ENCODE measurements at regions not wholly inside any gene's neighbourhood (a gene's known extent, or its start where the extent isn't known, plus 50 kb on each side); places are given as distances from the start of the nearest gene placed in this dataset.

- in situ Hi-C loops (cut with MboI; ENCODE audit: low sequenced_read_pairs): no loop called here
Measured at GRCh38 chr11:87972133-87972532, 203.1 kb downstream of the RAB38 start.

- in situ Hi-C loops (cut with MboI; ENCODE audit: low sequenced_read_pairs): no loop called here
Measured at GRCh38 chr11:87971354-87971753, 203.9 kb downstream of the RAB38 start.

GRCh38 chr11:87970762-87971161 lies 204.5 kb downstream of the RAB38 start:
- in situ Hi-C loops (cut with MboI; ENCODE audit: low sequenced_read_pairs): no loop called here

GRCh38 chr11:87967459-87967858 lies 207.8 kb downstream of the RAB38 start:
- in situ Hi-C loops (cut with MboI; ENCODE audit: low sequenced_read_pairs): no loop called here

GRCh38 chr11:87966694-87967093 lies 208.5 kb downstream of the RAB38 start:
- in situ Hi-C loops (cut with MboI; ENCODE audit: low sequenced_read_pairs): no loop called here

GRCh38 chr11:87966216-87966615 lies 209.0 kb downstream of the RAB38 start:
- in situ Hi-C loops (cut with MboI; ENCODE audit: low sequenced_read_pairs): no loop called here

GRCh38 chr11:87961606-87962005 lies 213.6 kb downstream of the RAB38 start:
- in situ Hi-C loops (cut with MboI; ENCODE audit: low sequenced_read_pairs): no loop called here

GRCh38 chr11:87957961-87958360 lies 217.3 kb downstream of the RAB38 start:
- in situ Hi-C loops (cut with MboI; ENCODE audit: low sequenced_read_pairs): no loop called here

GRCh38 chr11:87954476-87954875 lies 220.8 kb downstream of the RAB38 start:
- in situ Hi-C loops (cut with MboI; ENCODE audit: low sequenced_read_pairs): no loop called here

- in situ Hi-C loops (cut with MboI; ENCODE audit: low sequenced_read_pairs): no loop called here
Measured at GRCh38 chr11:87942786-87943185, 232.5 kb downstream of the RAB38 start.

GRCh38 chr11:87934182-87934581 lies 241.1 kb downstream of the RAB38 start:
- in situ Hi-C loops (cut with MboI; ENCODE audit: low sequenced_read_pairs): no loop called here

GRCh38 chr11:87926250-87926970 lies 248.8 kb downstream of the RAB38 start:
- in situ Hi-C loops (cut with MboI; ENCODE audit: low sequenced_read_pairs): no loop called here

GRCh38 chr11:87924125-87924524 lies 251.1 kb downstream of the RAB38 start:
- in situ Hi-C loops (cut with MboI; ENCODE audit: low sequenced_read_pairs): no loop called here

- in situ Hi-C loops (cut with MboI; ENCODE audit: low sequenced_read_pairs): no loop called here
Measured at GRCh38 chr11:87917111-87917510, 258.1 kb downstream of the RAB38 start.

- in situ Hi-C loops (cut with MboI; ENCODE audit: low sequenced_read_pairs): no loop called here
Measured at GRCh38 chr11:87909178-87909577, 266.1 kb downstream of the RAB38 start.

- in situ Hi-C loops (cut with MboI; ENCODE audit: low sequenced_read_pairs): no loop called here
Measured at GRCh38 chr11:87908086-87908485, 267.2 kb downstream of the RAB38 start.

GRCh38 chr11:87903345-87903744 lies 271.9 kb downstream of the RAB38 start:
- in situ Hi-C loops (cut with MboI; ENCODE audit: low sequenced_read_pairs): no loop called here

GRCh38 chr11:87901341-87901740 lies 273.9 kb downstream of the RAB38 start:
- in situ Hi-C loops (cut with MboI; ENCODE audit: low sequenced_read_pairs): no loop called here

- in situ Hi-C loops (cut with MboI; ENCODE audit: low sequenced_read_pairs): no loop called here
Measured at GRCh38 chr11:87897921-87898320, 277.3 kb downstream of the RAB38 start.

GRCh38 chr11:87897071-87897470 lies 278.2 kb downstream of the RAB38 start:
- in situ Hi-C loops (cut with MboI; ENCODE audit: low sequenced_read_pairs): no loop called here

- in situ Hi-C loops (cut with MboI; ENCODE audit: low sequenced_read_pairs): no loop called here
Measured at GRCh38 chr11:87894961-87895360, 280.3 kb downstream of the RAB38 start.

- in situ Hi-C loops (cut with MboI; ENCODE audit: low sequenced_read_pairs): no loop called here
Measured at GRCh38 chr11:87892291-87892690, 283.0 kb downstream of the RAB38 start.

- in situ Hi-C loops (cut with MboI; ENCODE audit: low sequenced_read_pairs): no loop called here
Measured at GRCh38 chr11:87889126-87889525, 286.1 kb downstream of the RAB38 start.

All from HL-60/S4 treated with retinoic acid at 250 ng/mL for 4 days and 3 days (cell line).